Trophoblast cell (in vitro differentiated cells and primary cell): ENCODE measurements at regions not wholly inside any gene's neighbourhood (a gene's known extent, or its start where the extent isn't known, plus 50 kb on each side); places are given as distances from the start of the nearest gene placed in this dataset.
A peak's percentile ranks its signal among the peaks of the same experiment; 100 is the strongest.
"Not testable (repeated sequence)": the region's sequence is repeated elsewhere in the genome, so short reads cannot be mapped to it uniquely, and the experiment has no call there.

Source experiments
- DNase-seq, 2 donors: peaks; one replicate each; pipeline ENCODE4 v3.0.0-alpha.2; 2016
- H2AFZ ChIP-seq: 2 replicates; pipeline ENCODE4 v1.6.1; 2013; ENCODE audit warnings: low read length, moderate library complexity, mild to moderate bottlenecking; ENCODE audit not compliant: insufficient read depth, poor library complexity
- H2AK5ac ChIP-seq: 2 replicates; pipeline ENCODE4 v1.6.1; 2013; ENCODE audit warnings: mild to moderate bottlenecking, low read length
- H2BK120ac ChIP-seq: 2 replicates; pipeline ENCODE4 v1.6.1; 2013; ENCODE audit warnings: low read length, mild to moderate bottlenecking, moderate library complexity; ENCODE audit not compliant: insufficient read depth, poor library complexity
- H2BK12ac ChIP-seq: 2 replicates; pipeline ENCODE4 v1.6.1; 2013; ENCODE audit warnings: mild to moderate bottlenecking, low read length, moderate library complexity
- H2BK5ac ChIP-seq: 2 replicates; pipeline ENCODE4 v1.6.1; 2013; ENCODE audit warnings: low read length, low read depth, moderate library complexity, mild to moderate bottlenecking; ENCODE audit not compliant: poor library complexity
- H3K14ac ChIP-seq: 2 replicates; pipeline ENCODE4 v1.6.1; 2013; ENCODE audit warnings: mild to moderate bottlenecking, low read length
- H3K18ac ChIP-seq: 2 replicates; pipeline ENCODE4 v1.6.1; 2013; ENCODE audit warnings: mild to moderate bottlenecking, low read length
- H3K23ac ChIP-seq: 2 replicates; pipeline ENCODE4 v1.6.1; 2013; ENCODE audit warnings: low read length
- H3K27ac ChIP-seq: 2 replicates; pipeline ENCODE4 v1.5.1; 2013; ENCODE audit warnings: low read depth, mild to moderate bottlenecking, inconsistent platforms, low read length, moderate library complexity
- H3K27me3 ChIP-seq: 2 replicates; pipeline ENCODE4 v1.6.1; 2013; ENCODE audit warnings: inconsistent platforms, mild to moderate bottlenecking, low read length, moderate library complexity; ENCODE audit not compliant: insufficient read depth
- H3K36me3 ChIP-seq, 2 experiments: 1 replicate in 1 of 2; 2 replicates in 1 of 2; pipeline ENCODE4 v1.6.1; 2013; ENCODE audit warnings: low read length in 2 of 2, mild to moderate bottlenecking in 2 of 2, moderate library complexity in 1 of 2; ENCODE audit not compliant: insufficient read depth in 2 of 2, control insufficient read depth in 1 of 2
- H3K4ac ChIP-seq: 2 replicates; pipeline ENCODE4 v1.6.1; 2013; ENCODE audit warnings: low read depth, mild to moderate bottlenecking, low read length, moderate library complexity
- H3K4me1 ChIP-seq, 2 experiments: 1 replicate in 1 of 2; 2 replicates in 1 of 2; pipeline ENCODE4 v1.6.1; 2013; ENCODE audit warnings: low read length in 2 of 2, mild to moderate bottlenecking in 2 of 2, moderate library complexity in 1 of 2; ENCODE audit not compliant: insufficient read depth in 2 of 2, control insufficient read depth in 1 of 2
- H3K4me2 ChIP-seq: 2 replicates; pipeline ENCODE4 v1.6.1; 2013; ENCODE audit warnings: inconsistent platforms, mild to moderate bottlenecking, low read length, moderate library complexity
- H3K4me3 ChIP-seq: 2 replicates; pipeline ENCODE4 v1.5.1; 2013; ENCODE audit warnings: mild to moderate bottlenecking, low read depth, low read length, inconsistent platforms
- H3K79me1 ChIP-seq: one replicate; pipeline ENCODE4 v1.6.1; 2013; ENCODE audit warnings: low read length
- H3K79me2 ChIP-seq: 2 replicates; pipeline ENCODE4 v1.6.1; 2013; ENCODE audit warnings: low read length, mild to moderate bottlenecking; ENCODE audit not compliant: control insufficient read depth, insufficient read depth, poor library complexity
- H3K9ac ChIP-seq: 2 replicates; pipeline ENCODE4 v1.6.1; 2013; ENCODE audit warnings: mild to moderate bottlenecking, low read length
- H3K9me3 ChIP-seq: 2 replicates; pipeline ENCODE4 v1.6.1; 2013; ENCODE audit warnings: low read depth, mild to moderate bottlenecking, control low read depth, inconsistent platforms, low read length; ENCODE audit not compliant: insufficient read depth
- H4K12ac ChIP-seq: 2 replicates; pipeline ENCODE4 v1.6.1; 2013; ENCODE audit warnings: low read depth, mild to moderate bottlenecking, low read length, moderate library complexity
- H4K8ac ChIP-seq: 2 replicates; pipeline ENCODE4 v1.6.1; 2013; ENCODE audit warnings: low read depth, mild to moderate bottlenecking, low read length, moderate library complexity
- H4K91ac ChIP-seq: one replicate; pipeline ENCODE4 v1.6.1; 2013; ENCODE audit warnings: low read depth, mild to moderate bottlenecking, low read length, moderate library complexity
- WGBS: extraction: QIAGEN DNeasy Blood & Tissue Kit; methylation state at CpG from one replicate; pipeline ENCODE4 v1.1.7; 2013; ENCODE audit warnings: missing lambda C conversion rate; ENCODE audit not compliant: insufficient read length, insufficient coverage; ENCODE audit errors: extremely low coverage; 5-methylcytosine and 5-hydroxymethylcytosine counted together

- H3K4me1 ChIP-seq, H2BK120ac ChIP-seq, H3K4ac ChIP-seq, H4K8ac ChIP-seq, H3K36me3 ChIP-seq, DNase-seq, H3K79me1 ChIP-seq, H3K9ac ChIP-seq, H3K23ac ChIP-seq, H3K9me3 ChIP-seq, H4K12ac ChIP-seq, H2AFZ ChIP-seq, H3K4me2 ChIP-seq, H2AK5ac ChIP-seq, H3K18ac ChIP-seq, H3K27ac ChIP-seq, H3K4me3 ChIP-seq, H3K27me3 ChIP-seq, H3K79me2 ChIP-seq: not testable (repeated sequence)
- peak overlapping the region; percentile 92 for H2BK12ac ChIP-seq
- H4K91ac ChIP-seq = peak overlapping the region; percentile 48
- no CpG with 5 or more reads among the region's 6 CpGs for WGBS
- peak overlapping the region; percentile 18 for H2BK5ac ChIP-seq
- H3K14ac ChIP-seq = peak overlapping the region; percentile 51
These were observed 67.5 kb upstream of the ARL8B start for GRCh38 chr3:5054579-5054978.

- Histone ChIP-seq H3K27ac (no peak overlapping the region), H3K9ac (no peak overlapping the region), H4K8ac (peak overlapping the region; percentile 41), H3K23ac (no peak overlapping the region), H3K18ac (no peak overlapping the region), H4K91ac (peak overlapping the region; percentile 74), H3K79me1 (peaks cover 5% of the 10 kb centered on the region), H3K36me3 (no peaks in the 10 kb centered on the region), H3K4ac (no peak overlapping the region), H3K27me3 (no peaks in the 10 kb centered on the region), H2BK5ac (peak overlapping the region; percentile 9), H3K9me3 (no peaks in the 10 kb centered on the region), H3K4me3 (no peak overlapping the region), H2AK5ac (peak overlapping the region; percentile 48), H2BK12ac (peak overlapping the region; percentile 79), H3K79me2 (no peaks in the 10 kb centered on the region), H2AFZ (no peak overlapping the region), H3K14ac (peak overlapping the region; percentile 22), H4K12ac (no peak overlapping the region), H3K4me1 (peaks cover 6 to 7% of the 10 kb centered on the region in 2 experiments), H2BK120ac (no peak overlapping the region), H3K4me2 (no peak overlapping the region)
- DNase-seq = peak in 1 of 2 donors; percentile 6
- WGBS = no CpG with 5 or more reads among the region's 6 CpGs
These were observed 66.6 kb upstream of the ARL8B start for GRCh38 chr3:5055357-5056110.

GRCh38 chr3:5056111-5056391 lies 66.0 kb upstream of the ARL8B start:
- H3K23ac ChIP-seq = no peak overlapping the region
- no peak overlapping the region for H3K4ac ChIP-seq
- H3K9ac ChIP-seq = no peak overlapping the region
- peaks cover 5% of the 10 kb centered on the region for H3K79me1 ChIP-seq
- no peak overlapping the region for H2AFZ ChIP-seq
- no peak overlapping the region for H3K18ac ChIP-seq
- WGBS = no CpG with 5 or more reads among the region's 3 CpGs
- H3K36me3 ChIP-seq = no peaks in the 10 kb centered on the region
- no peaks in the 10 kb centered on the region for H3K27me3 ChIP-seq
- peaks cover 6 to 7% of the 10 kb centered on the region in 2 experiments for H3K4me1 ChIP-seq
- no peak overlapping the region for H2BK120ac ChIP-seq
- H3K9me3 ChIP-seq = no peaks in the 10 kb centered on the region
- H2BK5ac ChIP-seq = no peak overlapping the region
- H4K91ac ChIP-seq = no peak overlapping the region
- no peak overlapping the region for H3K4me3 ChIP-seq
- no peak overlapping the region for H3K4me2 ChIP-seq
- no peak overlapping the region for H4K8ac ChIP-seq
- no peak overlapping the region for H2AK5ac ChIP-seq
- H2BK12ac ChIP-seq = no peak overlapping the region
- peaks cover under 1% of the 10 kb centered on the region for H3K79me2 ChIP-seq
- no peak for DNase-seq
- H4K12ac ChIP-seq = no peak overlapping the region
- no peak overlapping the region for H3K14ac ChIP-seq
- H3K27ac ChIP-seq = no peak overlapping the region

- H3K9ac ChIP-seq = no peak overlapping the region
- H2AK5ac ChIP-seq = no peak overlapping the region
- no peak overlapping the region for H3K18ac ChIP-seq
- H4K91ac ChIP-seq = peak overlapping the region; percentile 9
- H3K27me3 ChIP-seq = no peaks in the 10 kb centered on the region
- peaks cover 4% of the 10 kb centered on the region for H3K79me1 ChIP-seq
- H2BK5ac ChIP-seq = no peak overlapping the region
- WGBS = no CpG with 5 or more reads among the region's 6 CpGs
- peaks cover 6 to 11% of the 10 kb centered on the region in 2 experiments for H3K4me1 ChIP-seq
- no peak overlapping the region for H3K4ac ChIP-seq
- H2BK12ac ChIP-seq = peak overlapping the region; percentile 1
- no peak overlapping the region for H3K4me2 ChIP-seq
- no peaks in the 10 kb centered on the region for H3K36me3 ChIP-seq
- no peak overlapping the region for H3K23ac ChIP-seq
- H3K27ac ChIP-seq = no peak overlapping the region
- H3K4me3 ChIP-seq = no peak overlapping the region
- H4K12ac ChIP-seq = no peak overlapping the region
- H3K9me3 ChIP-seq = no peaks in the 10 kb centered on the region
- H4K8ac ChIP-seq = no peak overlapping the region
- no peak for DNase-seq
- H3K79me2 ChIP-seq = peaks cover 1% of the 10 kb centered on the region
- H2AFZ ChIP-seq = no peak overlapping the region
- H3K14ac ChIP-seq = no peak overlapping the region
- no peak overlapping the region for H2BK120ac ChIP-seq
These were observed 64.8 kb upstream of the ARL8B start for GRCh38 chr3:5057272-5057671.
